Myocyte (in vitro differentiated cells): ENCODE measurements at regions not wholly inside any gene's neighbourhood (a gene's known extent, or its start where the extent isn't known, plus 50 kb on each side); places are given as distances from the start of the nearest gene placed in this dataset.
A peak's percentile ranks its signal among the peaks of the same experiment; 100 is the strongest.
"Not testable (repeated sequence)": the region's sequence is repeated elsewhere in the genome, so short reads cannot be mapped to it uniquely, and the experiment has no call there.

ENCODE experiments used
- DNase-seq: peaks from one replicate; pipeline ENCODE4 v3.0.0-alpha.2; 2012; ENCODE audit warnings: low read depth

GRCh38 chr9:42239445-42240260, 56.2 kb downstream of the SPATA31A6 start:
- not testable (repeated sequence) for DNase-seq

- peak; percentile 5 for DNase-seq
Observed at GRCh38 chr9:42240261-42240579, 56.8 kb downstream of the SPATA31A6 start.

GRCh38 chr9:42243211-42243610, 59.8 kb downstream of the SPATA31A6 start:
- not testable (repeated sequence) for DNase-seq

GRCh38 chr9:42243822-42244221, 60.4 kb downstream of the SPATA31A6 start:
- not testable (repeated sequence) for DNase-seq

GRCh38 chr9:42268729-42269128, 85.3 kb downstream of the SPATA31A6 start:
- DNase-seq, result not testable (repeated sequence)

- DNase-seq, result not testable (repeated sequence)
Observed at GRCh38 chr9:42269171-42269570, 85.7 kb downstream of the SPATA31A6 start.

GRCh38 chr9:42273191-42273590, 89.7 kb downstream of the SPATA31A6 start:
- not testable (repeated sequence) for DNase-seq

- no peak for DNase-seq
Observed at GRCh38 chr9:42275141-42275540, 91.7 kb downstream of the SPATA31A6 start.

GRCh38 chr9:42282531-42283178, 99.2 kb downstream of the SPATA31A6 start:
- DNase-seq, result not testable (repeated sequence)

- not testable (repeated sequence) for DNase-seq
Observed at GRCh38 chr9:42283179-42283543, 99.7 kb downstream of the SPATA31A6 start.

GRCh38 chr9:42286145-42286845, 102.8 kb downstream of the SPATA31A6 start:
- DNase-seq, result not testable (repeated sequence)

- not testable (repeated sequence) for DNase-seq
Observed at GRCh38 chr9:42288002-42288864, 104.8 kb downstream of the SPATA31A6 start.

GRCh38 chr9:42288865-42289229, 105.4 kb downstream of the SPATA31A6 start:
- DNase-seq, result not testable (repeated sequence)

GRCh38 chr9:42300124-42300523, 116.7 kb downstream of the SPATA31A6 start:
- DNase-seq, result not testable (repeated sequence)

GRCh38 chr9:42306625-42307024, 123.2 kb downstream of the SPATA31A6 start:
- not testable (repeated sequence) for DNase-seq

GRCh38 chr9:42307449-42307848, 124.0 kb downstream of the SPATA31A6 start:
- not testable (repeated sequence) for DNase-seq

GRCh38 chr9:42310972-42311371, 127.5 kb downstream of the SPATA31A6 start:
- DNase-seq, result not testable (repeated sequence)

- not testable (repeated sequence) for DNase-seq
Observed at GRCh38 chr9:42316026-42316425, 132.6 kb downstream of the SPATA31A6 start.

- not testable (repeated sequence) for DNase-seq
Observed at GRCh38 chr9:42317677-42318076, 134.2 kb downstream of the SPATA31A6 start.

GRCh38 chr9:42323084-42323809, 139.8 kb downstream of the SPATA31A6 start:
- not testable (repeated sequence) for DNase-seq
